ENCODE measurements at regions not wholly inside any gene's neighbourhood (a gene's known extent, or its start where the extent isn't known, plus 50 kb on each side); places are given as distances from the start of the nearest gene placed in this dataset.

GRCh38 chr3:27641271-27641800, 80.8 kb downstream of the EOMES start:
- H2BK20ac ChIP-seq (ENCODE audit: low read depth, low read length, poor library complexity, severe bottlenecking) = no peak overlapping the region
- H3K23ac ChIP-seq (ENCODE audit: insufficient read length, low read depth, low read length) = no peak overlapping the region
- H4K20me1 ChIP-seq (ENCODE audit: control insufficient read depth, insufficient read depth, insufficient read length) = no peaks in the 10 kb centered on the region
- no peak overlapping the region for H4K8ac ChIP-seq (replicated peaks; ENCODE audit: insufficient read length, low read depth, low read length)
- H2AK5ac ChIP-seq (ENCODE audit: insufficient read length, low read length) = no peak overlapping the region
- no peak overlapping the region for H4K91ac ChIP-seq (ENCODE audit: insufficient read length, low read depth, low read length)
- TF ChIP-seq, protein P1, sequence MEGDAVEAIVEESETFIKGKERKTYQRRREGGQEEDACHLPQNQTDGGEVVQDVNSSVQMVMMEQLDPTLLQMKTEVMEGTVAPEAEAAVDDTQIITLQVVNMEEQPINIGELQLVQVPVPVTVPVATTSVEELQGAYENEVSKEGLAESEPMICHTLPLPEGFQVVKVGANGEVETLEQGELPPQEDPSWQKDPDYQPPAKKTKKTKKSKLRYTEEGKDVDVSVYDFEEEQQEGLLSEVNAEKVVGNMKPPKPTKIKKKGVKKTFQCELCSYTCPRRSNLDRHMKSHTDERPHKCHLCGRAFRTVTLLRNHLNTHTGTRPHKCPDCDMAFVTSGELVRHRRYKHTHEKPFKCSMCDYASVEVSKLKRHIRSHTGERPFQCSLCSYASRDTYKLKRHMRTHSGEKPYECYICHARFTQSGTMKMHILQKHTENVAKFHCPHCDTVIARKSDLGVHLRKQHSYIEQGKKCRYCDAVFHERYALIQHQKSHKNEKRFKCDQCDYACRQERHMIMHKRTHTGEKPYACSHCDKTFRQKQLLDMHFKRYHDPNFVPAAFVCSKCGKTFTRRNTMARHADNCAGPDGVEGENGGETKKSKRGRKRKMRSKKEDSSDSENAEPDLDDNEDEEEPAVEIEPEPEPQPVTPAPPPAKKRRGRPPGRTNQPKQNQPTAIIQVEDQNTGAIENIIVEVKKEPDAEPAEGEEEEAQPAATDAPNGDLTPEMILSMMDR (conservative IDR thresholded peaks at IDR 0.05) = no peak
- no peaks in the 10 kb centered on the region for H3K36me3 Mint-ChIP-seq (ENCODE audit: insufficient read depth in 1 of 3, low read depth in 3 of 3)
- H3K18ac ChIP-seq (ENCODE audit: insufficient read length, low read depth, low read length) = no peak overlapping the region
- H2BK12ac ChIP-seq (ENCODE audit: insufficient read length, low read depth, low read length) = no peak overlapping the region
- no peaks in the 10 kb centered on the region for H3K79me2 ChIP-seq (ENCODE audit: insufficient read depth, low read length)
- H3T11ph ChIP-seq (ENCODE audit: low read length) = no peak overlapping the region
- no CpG with 5 or more reads among the region's 1 CpG for WGBS (ENCODE audit: extremely low coverage, insufficient read length, low lambda C conversion rate)
- H3K14ac ChIP-seq (ENCODE audit: insufficient read depth, low read length) = no peak overlapping the region
- no peaks in the 10 kb centered on the region; the same call in 1 of the 2 replicates for H3K27me3 Mint-ChIP-seq (ENCODE audit: low read depth)
- no peaks in the 10 kb centered on the region for H3K79me1 ChIP-seq (ENCODE audit: insufficient read depth, low read depth, low read length, poor library complexity, severe bottlenecking)
- no peak overlapping the region for H2BK15ac ChIP-seq (ENCODE audit: low read depth, low read length)
- H3K9me3 ChIP-seq (ENCODE audit: control insufficient read depth, low read depth, low read length) = no peaks in the 10 kb centered on the region
- no peak overlapping the region for H2BK120ac ChIP-seq (ENCODE audit: low read depth, low read length, poor library complexity, severe bottlenecking)
- H3K4me2 ChIP-seq (ENCODE audit: insufficient read depth, insufficient read length, low read length) = no peak overlapping the region
- no peak overlapping the region for H3K4me3 Mint-ChIP-seq
- no peaks in the 10 kb centered on the region for H3K4me1 ChIP-seq (ENCODE audit: insufficient read depth, low read length)
- no peak overlapping the region for H4K5ac ChIP-seq (ENCODE audit: insufficient read length, low read depth, low read length)
- no peaks in the 10 kb centered on the region for H3K23me2 ChIP-seq (ENCODE audit: insufficient read length, low read depth, low read length, poor library complexity, severe bottlenecking)
- no peak for DNase-seq
- no peak overlapping the region for H3K4ac ChIP-seq (ENCODE audit: low read depth, low read length)
- H3K9ac ChIP-seq (ENCODE audit: extremely low read depth, insufficient read length, low read length) = no peak overlapping the region
- H3K27ac ChIP-seq (ENCODE audit: insufficient read length, low read depth, low read length) = no peak overlapping the region
- no peak overlapping the region for H2BK5ac ChIP-seq (ENCODE audit: insufficient read length, low read length)
- no peak overlapping the region for H3K27ac Mint-ChIP-seq
- H3K9me3 Mint-ChIP-seq = no peaks in the 10 kb centered on the region
- H3K56ac ChIP-seq (ENCODE audit: insufficient read length, low read depth, low read length) = no peak overlapping the region
- peaks cover 13 to 16% of the 10 kb centered on the region in 2 experiments for H3K4me1 Mint-ChIP-seq
- no peak overlapping the region for H2AFZ ChIP-seq (ENCODE audit: low read length)
- H3K27me3 ChIP-seq (ENCODE audit: insufficient read depth, low read length) = no peaks in the 10 kb centered on the region
